ENCODE measurements at regions not wholly inside any gene's neighbourhood (a gene's known extent, or its start where the extent isn't known, plus 50 kb on each side); places are given as distances from the start of the nearest gene placed in this dataset.

- TF ChIP-seq, protein P1, sequence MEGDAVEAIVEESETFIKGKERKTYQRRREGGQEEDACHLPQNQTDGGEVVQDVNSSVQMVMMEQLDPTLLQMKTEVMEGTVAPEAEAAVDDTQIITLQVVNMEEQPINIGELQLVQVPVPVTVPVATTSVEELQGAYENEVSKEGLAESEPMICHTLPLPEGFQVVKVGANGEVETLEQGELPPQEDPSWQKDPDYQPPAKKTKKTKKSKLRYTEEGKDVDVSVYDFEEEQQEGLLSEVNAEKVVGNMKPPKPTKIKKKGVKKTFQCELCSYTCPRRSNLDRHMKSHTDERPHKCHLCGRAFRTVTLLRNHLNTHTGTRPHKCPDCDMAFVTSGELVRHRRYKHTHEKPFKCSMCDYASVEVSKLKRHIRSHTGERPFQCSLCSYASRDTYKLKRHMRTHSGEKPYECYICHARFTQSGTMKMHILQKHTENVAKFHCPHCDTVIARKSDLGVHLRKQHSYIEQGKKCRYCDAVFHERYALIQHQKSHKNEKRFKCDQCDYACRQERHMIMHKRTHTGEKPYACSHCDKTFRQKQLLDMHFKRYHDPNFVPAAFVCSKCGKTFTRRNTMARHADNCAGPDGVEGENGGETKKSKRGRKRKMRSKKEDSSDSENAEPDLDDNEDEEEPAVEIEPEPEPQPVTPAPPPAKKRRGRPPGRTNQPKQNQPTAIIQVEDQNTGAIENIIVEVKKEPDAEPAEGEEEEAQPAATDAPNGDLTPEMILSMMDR (IDR thresholded peaks at IDR 0.05): no peak
- intact Hi-C loops (cut with DNase I): no loop called here
- no peak overlapping the region for H3K27ac ChIP-seq
These were observed 64.8 kb upstream of the RND3 start for GRCh38 chr2:150552041-150552820.

GRCh38 chr2:150549381-150549780, 61.9 kb upstream of the RND3 start:
- Histone ChIP-seq H3K4me3 (no peak overlapping the region), H3K4me1 (no peaks in the 10 kb centered on the region), H3K27me3 (no peaks in the 10 kb centered on the region), H3K9me3 (no peaks in the 10 kb centered on the region), H3K27ac (no peak overlapping the region), H3K36me3 (no peaks in the 10 kb centered on the region)
- no peak for DNase-seq
- TF ChIP-seq, protein P1 (IDR thresholded peaks at IDR 0.05): no peak
- ATAC-seq: no peak
- intact Hi-C loops (cut with DNase I): no loop called here

More at GRCh38 chr2:150552041-150552820, 64.8 kb upstream of the RND3 start:
- Histone ChIP-seq H3K9me3 (no peaks in the 10 kb centered on the region), H3K4me1 (peaks cover 3% of the 10 kb centered on the region), H3K27me3 (no peaks in the 10 kb centered on the region), H3K36me3 (no peaks in the 10 kb centered on the region), H3K4me3 (no peak overlapping the region)
- ATAC-seq (no peak), DNase-seq (no peak)

- no peaks in the 10 kb centered on the region for H3K36me3 ChIP-seq
These were observed 61.1 kb upstream of the RND3 start for GRCh38 chr2:150548527-150548926.

GRCh38 chr2:150545916-150546315, 58.4 kb upstream of the RND3 start:
- intact Hi-C loops (cut with DNase I): no loop called here
- Histone ChIP-seq H3K4me1 (no peaks in the 10 kb centered on the region), H3K27me3 (no peaks in the 10 kb centered on the region), H3K27ac (no peak overlapping the region), H3K4me3 (no peak overlapping the region), H3K9me3 (no peaks in the 10 kb centered on the region), H3K36me3 (no peaks in the 10 kb centered on the region)
- DNase-seq (no peak), ATAC-seq (no peak)
- TF ChIP-seq, protein P1 (IDR thresholded peaks at IDR 0.05): no peak

More at GRCh38 chr2:150548527-150548926, 61.1 kb upstream of the RND3 start:
- TF ChIP-seq, protein P1 (IDR thresholded peaks at IDR 0.05): no peak
- intact Hi-C loops (cut with DNase I): no loop called here
- ATAC-seq: peak; percentile 21
- no peak overlapping the region for H3K4me3 ChIP-seq
- no peak overlapping the region for H3K27ac ChIP-seq
- H3K9me3 ChIP-seq: no peaks in the 10 kb centered on the region
- no peaks in the 10 kb centered on the region for H3K27me3 ChIP-seq
- DNase-seq: no peak
- no peaks in the 10 kb centered on the region for H3K4me1 ChIP-seq

- DNase-seq (no peak), ATAC-seq (no peak)
- H3K27me3 ChIP-seq: no peaks in the 10 kb centered on the region
- H3K36me3 ChIP-seq: no peaks in the 10 kb centered on the region
- no peak overlapping the region for H3K27ac ChIP-seq
- H3K9me3 ChIP-seq: no peaks in the 10 kb centered on the region
- H3K4me1 ChIP-seq: no peaks in the 10 kb centered on the region
- H3K4me3 ChIP-seq: no peak overlapping the region
- TF ChIP-seq, protein P1 (IDR thresholded peaks at IDR 0.05): no peak
- intact Hi-C loops (cut with DNase I): no loop called here
These were observed 57.3 kb upstream of the RND3 start for GRCh38 chr2:150544731-150545130.

Measured in upper lobe of right lung (tissue), 1 donor.